ENCODE measurements at regions not wholly inside any gene's neighbourhood (a gene's known extent, or its start where the extent isn't known, plus 50 kb on each side); places are given as distances from the start of the nearest gene placed in this dataset.
"Not testable (repeated sequence)": the region's sequence is repeated elsewhere in the genome, so short reads cannot be mapped to it uniquely, and the experiment has no call there.

- DNase-seq: peak; percentile 56
Measured at GRCh38 chr14:106722813-106723687, 1196.7 kb downstream of the TMEM121 start.

DNA sequence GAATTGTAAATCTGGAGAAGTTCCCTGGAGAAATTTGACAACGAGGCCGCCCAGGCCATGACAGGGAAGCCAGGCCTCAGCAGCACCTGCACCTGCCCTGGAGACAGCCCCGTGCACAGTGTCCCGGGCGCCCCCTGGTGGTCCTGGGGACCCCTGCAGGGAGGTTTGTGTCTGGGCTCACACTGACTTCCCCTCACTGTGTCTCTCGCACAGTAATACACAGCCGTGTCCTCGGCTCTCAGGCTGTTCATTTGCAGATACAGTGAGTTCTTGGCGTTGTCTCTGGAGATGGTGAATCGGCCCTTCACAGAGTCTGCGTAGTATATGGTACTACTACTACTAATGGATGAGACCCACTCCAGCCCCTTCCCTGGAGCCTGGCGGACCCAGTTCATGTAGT lies 1201.6 kb downstream of the TMEM121 start:
- not testable (repeated sequence) for DNase-seq

DNA sequence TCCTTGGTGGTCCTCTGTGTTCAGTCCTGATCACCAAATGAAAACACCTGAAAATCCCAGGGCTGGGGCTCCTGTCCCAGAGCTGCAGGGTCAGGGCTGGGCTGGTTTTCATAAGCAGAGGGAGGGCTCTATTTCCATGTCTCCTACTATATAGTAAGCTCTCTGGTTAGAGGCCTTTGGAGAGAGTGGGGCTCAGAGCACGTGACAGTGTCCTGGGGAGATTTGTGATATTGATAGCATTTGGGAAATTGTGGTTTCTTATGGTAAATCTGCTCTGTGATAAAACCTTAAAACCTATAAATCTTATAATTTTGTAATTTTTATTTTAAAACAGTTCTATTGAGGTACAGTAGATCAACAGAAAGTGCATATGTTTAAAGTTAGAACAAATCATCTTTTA lies 1202.2 kb downstream of the TMEM121 start:
- DNase-seq: no peak

- DNase-seq: no peak
Measured at GRCh38 chr14:106729551-106729950, 1203.2 kb downstream of the TMEM121 start.

DNA sequence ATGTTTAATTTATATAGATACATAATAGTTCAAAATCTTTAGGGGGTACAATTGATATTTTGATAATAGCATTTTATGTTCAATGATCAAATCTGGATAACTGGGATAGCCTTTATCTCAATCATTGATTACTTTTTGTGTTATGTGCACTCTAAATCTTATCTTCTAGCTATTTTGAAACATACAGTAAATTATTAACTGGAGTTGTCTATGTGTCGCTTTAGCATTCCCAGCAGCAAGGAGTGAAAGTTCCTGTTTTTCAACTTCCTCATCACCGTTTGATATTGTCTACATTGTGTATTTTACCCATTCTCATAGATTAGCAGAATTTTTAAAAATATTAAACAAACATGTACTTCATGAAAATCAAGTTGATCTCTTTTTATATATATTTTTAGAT lies 1207.4 kb downstream of the TMEM121 start:
- DNase-seq: no peak

DNA sequence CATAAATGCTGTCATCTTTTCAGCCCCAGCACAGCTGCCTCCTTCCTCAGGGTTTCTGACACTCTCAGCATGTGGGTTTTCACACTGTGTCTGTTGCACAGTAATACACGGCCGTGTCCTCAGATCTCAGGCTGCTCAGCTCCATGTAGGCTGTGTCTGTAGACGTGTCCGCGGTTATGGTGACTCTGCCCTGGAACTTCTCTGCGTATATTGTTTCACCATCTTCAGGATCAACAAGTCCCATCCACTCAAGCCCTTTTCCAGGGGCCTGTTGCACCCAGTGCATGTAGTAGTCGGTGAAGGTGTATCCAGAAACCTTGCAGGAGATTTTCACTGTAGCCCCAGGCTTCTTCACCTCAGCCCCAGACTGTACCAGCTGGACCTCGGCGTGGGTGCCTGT lies 1210.6 kb downstream of the TMEM121 start:
- DNase-seq: no peak

GRCh38 chr14:106738075-106738474 lies 1211.7 kb downstream of the TMEM121 start:
- peak; percentile 44 for DNase-seq

GRCh38 chr14:106738598-106739258 lies 1212.3 kb downstream of the TMEM121 start:
- not testable (repeated sequence) for DNase-seq

- DNase-seq: peak; percentile 43
Measured at GRCh38 chr14:106741086-106741827, 1214.9 kb downstream of the TMEM121 start.

- DNase-seq: peak; percentile 82
Measured at GRCh38 chr14:106745016-106745767, 1218.8 kb downstream of the TMEM121 start.

GRCh38 chr14:106750089-106750488 lies 1223.7 kb downstream of the TMEM121 start:
- not testable (repeated sequence) for DNase-seq

GRCh38 chr14:106753751-106754150 lies 1227.4 kb downstream of the TMEM121 start:
- not testable (repeated sequence) for DNase-seq

- DNase-seq: not testable (repeated sequence)
Measured at GRCh38 chr14:106757444-106757843, 1231.1 kb downstream of the TMEM121 start.

GRCh38 chr14:106761886-106762816 lies 1235.8 kb downstream of the TMEM121 start:
- not testable (repeated sequence) for DNase-seq

- DNase-seq: peak; percentile 40
Measured at GRCh38 chr14:106764968-106765369, 1238.6 kb downstream of the TMEM121 start.

- no peak for DNase-seq
Measured at GRCh38 chr14:106766145-106766544, 1239.8 kb downstream of the TMEM121 start.

DNA sequence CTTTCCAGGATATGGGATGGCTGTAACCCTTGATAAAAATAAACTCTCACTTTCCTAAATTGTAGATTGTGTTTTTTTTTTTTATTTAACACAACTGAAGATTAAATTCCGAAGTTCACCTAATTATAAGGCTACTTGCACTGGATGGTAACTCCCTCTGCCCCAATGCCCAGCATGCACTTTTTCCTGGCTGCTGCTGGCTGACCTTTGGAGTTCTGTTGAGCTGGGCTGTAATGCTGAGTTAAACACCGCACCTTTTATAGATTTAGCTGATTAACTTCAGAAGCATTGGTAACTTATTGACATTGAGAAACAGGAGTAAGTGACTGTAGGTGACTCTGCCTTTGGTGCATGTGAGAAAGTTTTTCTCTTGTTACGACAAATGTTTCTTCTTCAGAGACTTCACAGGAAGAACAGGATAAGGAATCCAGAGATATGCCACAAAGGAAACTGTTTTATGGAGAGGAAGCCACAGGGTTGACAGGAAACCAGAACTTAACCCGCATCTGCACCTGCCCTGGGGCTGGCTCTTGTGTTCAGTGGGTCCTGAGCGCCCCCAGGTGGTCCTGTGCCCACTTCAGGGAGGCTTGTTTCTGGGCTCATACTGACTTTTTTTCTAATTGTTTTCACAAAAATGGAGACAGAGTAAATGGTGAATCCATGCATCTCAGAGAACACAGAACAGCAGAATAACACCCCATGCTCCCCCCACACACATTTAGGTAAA lies 1240.3 kb downstream of the TMEM121 start:
- peak; percentile 94 for DNase-seq

DNA sequence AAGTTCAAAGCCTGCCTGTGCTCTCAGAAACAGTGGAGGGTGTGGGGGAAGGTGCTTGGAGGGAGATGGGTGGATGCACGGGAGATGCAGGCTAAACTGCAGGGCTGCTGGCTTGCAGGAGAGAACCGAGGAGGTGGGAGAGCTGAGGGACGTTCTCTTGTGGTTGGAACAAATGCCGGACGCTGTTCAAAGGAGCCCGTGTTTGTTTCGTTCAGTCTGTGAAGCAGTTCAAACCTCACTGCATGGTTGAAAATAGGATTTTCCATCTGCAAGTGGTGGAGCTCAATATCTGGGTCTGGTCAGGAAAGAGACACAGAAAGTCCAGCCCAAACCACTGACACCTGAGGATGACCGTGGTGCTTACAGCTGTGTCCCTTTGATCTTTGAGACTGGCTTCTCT lies 1241.8 kb downstream of the TMEM121 start:
- not testable (repeated sequence) for DNase-seq

DNA sequence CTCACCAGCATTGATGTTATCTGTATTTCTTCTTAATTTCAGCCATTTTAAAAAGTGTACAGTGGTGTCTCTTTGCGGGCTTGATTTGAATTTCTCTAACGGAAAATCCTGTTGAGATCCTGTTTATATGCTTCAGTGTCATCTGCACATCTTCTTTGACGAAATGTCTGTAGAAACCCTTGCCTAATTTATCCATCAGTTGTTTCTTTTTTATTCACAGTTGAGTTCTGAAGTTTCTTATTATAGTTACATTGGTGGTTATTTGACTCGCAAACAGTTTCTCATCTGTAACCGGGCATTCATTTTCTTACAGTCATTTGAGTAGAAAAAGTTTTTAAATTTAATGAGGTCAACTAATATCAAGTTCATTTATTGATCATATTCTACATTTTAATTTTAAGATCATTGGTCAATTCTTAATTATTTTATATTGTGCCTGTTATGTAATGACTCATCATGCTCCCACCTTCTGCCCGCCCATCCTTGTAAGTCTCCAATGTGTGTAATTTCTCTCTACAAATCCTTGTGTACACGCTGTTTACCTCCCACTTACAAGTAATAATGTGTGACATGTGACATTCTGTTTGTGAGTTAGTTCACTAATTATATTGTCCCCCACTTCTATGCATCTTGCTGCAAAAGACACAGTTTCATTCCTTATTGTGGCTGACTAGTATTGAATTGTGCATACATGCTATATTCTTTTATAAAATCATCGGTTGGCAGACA lies 1242.8 kb downstream of the TMEM121 start:
- DNase-seq: not testable (repeated sequence)

DNA sequence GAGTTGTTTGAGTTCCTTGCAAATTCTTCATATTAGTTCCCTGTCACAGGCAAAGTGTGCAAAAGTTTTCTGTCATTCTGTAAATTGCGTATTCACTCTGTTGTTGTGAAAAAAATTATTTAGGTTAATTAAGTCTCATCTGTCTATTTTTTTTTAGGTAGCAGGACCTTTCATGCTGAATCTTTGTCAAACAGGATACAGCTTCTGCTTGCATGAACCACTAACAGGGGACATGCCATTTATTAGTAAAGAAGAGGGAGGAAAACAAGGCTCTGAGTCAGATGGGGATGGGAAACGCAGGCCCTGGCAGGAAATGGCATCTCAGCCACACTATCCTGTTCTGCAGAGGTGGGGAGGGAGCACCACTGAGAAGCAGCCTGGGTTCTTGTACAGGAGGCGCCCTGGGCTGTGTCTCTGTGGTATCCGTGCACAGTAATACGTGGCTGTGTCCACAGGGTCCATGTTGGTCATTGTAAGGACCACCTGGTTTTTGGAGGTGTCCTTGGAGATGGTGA lies 1243.8 kb downstream of the TMEM121 start:
- DNase-seq: peak; percentile 81
